IPS-15b (cell line): ENCODE measurements at regions not wholly inside any gene's neighbourhood (a gene's known extent, or its start where the extent isn't known, plus 50 kb on each side); places are given as distances from the start of the nearest gene placed in this dataset.
A peak's percentile ranks its signal among the peaks of the same experiment; 100 is the strongest.

Experiments
- H3K27me3 ChIP-seq: one replicate; pipeline ENCODE4 v1.6.1; 2013; ENCODE audit warnings: low read length; ENCODE audit not compliant: control insufficient read depth, insufficient read depth
- H3K36me3 ChIP-seq: one replicate; pipeline ENCODE4 v1.6.1; 2013; ENCODE audit warnings: low read length; ENCODE audit not compliant: control insufficient read depth, insufficient read depth
- H3K4me1 ChIP-seq: one replicate; pipeline ENCODE4 v1.6.1; 2013; ENCODE audit warnings: mild to moderate bottlenecking, low read length; ENCODE audit not compliant: control insufficient read depth, insufficient read depth
- H3K4me3 ChIP-seq: one replicate; pipeline ENCODE4 v1.5.1; 2013; ENCODE audit warnings: low read depth, low read length
- H3K9ac ChIP-seq: one replicate; pipeline ENCODE4 v1.6.1; 2013; ENCODE audit warnings: low read depth, mild to moderate bottlenecking, low read length
- H3K9me3 ChIP-seq: one replicate; pipeline ENCODE4 v1.6.1; 2013; ENCODE audit warnings: mild to moderate bottlenecking, low read length; ENCODE audit not compliant: control insufficient read depth, insufficient read depth

- no peaks in the 10 kb centered on the region for H3K36me3 ChIP-seq
- no peaks in the 10 kb centered on the region for H3K27me3 ChIP-seq
- no peak overlapping the region for H3K4me3 ChIP-seq
- no peaks in the 10 kb centered on the region for H3K9me3 ChIP-seq
- H3K9ac ChIP-seq = no peak overlapping the region
- peaks cover 9% of the 10 kb centered on the region for H3K4me1 ChIP-seq
Observed at GRCh38 chr2:43171789-43172188, 54.6 kb downstream of the ZFP36L2 start.

- H3K9me3 ChIP-seq = no peaks in the 10 kb centered on the region
- H3K4me3 ChIP-seq = no peak overlapping the region
- H3K36me3 ChIP-seq = no peaks in the 10 kb centered on the region
- H3K9ac ChIP-seq = no peak overlapping the region
- H3K27me3 ChIP-seq = no peaks in the 10 kb centered on the region
- H3K4me1 ChIP-seq = peaks cover 9% of the 10 kb centered on the region
Observed at GRCh38 chr2:43170405-43171105, 55.9 kb downstream of the ZFP36L2 start.

- H3K4me1 ChIP-seq = peaks cover 7% of the 10 kb centered on the region
- no peaks in the 10 kb centered on the region for H3K27me3 ChIP-seq
- no peaks in the 10 kb centered on the region for H3K36me3 ChIP-seq
- H3K4me3 ChIP-seq = no peak overlapping the region
- H3K9ac ChIP-seq = no peak overlapping the region
- H3K9me3 ChIP-seq = no peaks in the 10 kb centered on the region
Observed at GRCh38 chr2:43169987-43170386, 56.4 kb downstream of the ZFP36L2 start.

- no peaks in the 10 kb centered on the region for H3K36me3 ChIP-seq
- H3K27me3 ChIP-seq = no peaks in the 10 kb centered on the region
- no peaks in the 10 kb centered on the region for H3K9me3 ChIP-seq
- H3K9ac ChIP-seq = no peak overlapping the region
- peaks cover 3% of the 10 kb centered on the region for H3K4me1 ChIP-seq
- H3K4me3 ChIP-seq = no peak overlapping the region
Observed at GRCh38 chr2:43169099-43169945, 57.1 kb downstream of the ZFP36L2 start.

GRCh38 chr2:43168016-43168369 is 58.4 kb downstream of the ZFP36L2 start:
- H3K9ac ChIP-seq = peak overlapping the region; percentile 24
- no peaks in the 10 kb centered on the region for H3K36me3 ChIP-seq
- H3K9me3 ChIP-seq = no peaks in the 10 kb centered on the region
- H3K4me1 ChIP-seq = peaks cover 2% of the 10 kb centered on the region
- no peaks in the 10 kb centered on the region for H3K27me3 ChIP-seq
- H3K4me3 ChIP-seq = no peak overlapping the region

- H3K36me3 ChIP-seq = no peaks in the 10 kb centered on the region
- H3K4me1 ChIP-seq = peaks cover 2% of the 10 kb centered on the region
- H3K9me3 ChIP-seq = no peaks in the 10 kb centered on the region
- no peak overlapping the region for H3K4me3 ChIP-seq
- H3K27me3 ChIP-seq = no peaks in the 10 kb centered on the region
- H3K9ac ChIP-seq = no peak overlapping the region
Observed at GRCh38 chr2:43165378-43166069, 60.9 kb downstream of the ZFP36L2 start.

GRCh38 chr2:43164686-43165085 is 61.7 kb downstream of the ZFP36L2 start:
- Histone ChIP-seq H3K4me3 (no peak overlapping the region), H3K36me3 (no peaks in the 10 kb centered on the region), H3K9ac (no peak overlapping the region), H3K9me3 (no peaks in the 10 kb centered on the region), H3K4me1 (peaks cover 2% of the 10 kb centered on the region), H3K27me3 (no peaks in the 10 kb centered on the region)

DNA sequence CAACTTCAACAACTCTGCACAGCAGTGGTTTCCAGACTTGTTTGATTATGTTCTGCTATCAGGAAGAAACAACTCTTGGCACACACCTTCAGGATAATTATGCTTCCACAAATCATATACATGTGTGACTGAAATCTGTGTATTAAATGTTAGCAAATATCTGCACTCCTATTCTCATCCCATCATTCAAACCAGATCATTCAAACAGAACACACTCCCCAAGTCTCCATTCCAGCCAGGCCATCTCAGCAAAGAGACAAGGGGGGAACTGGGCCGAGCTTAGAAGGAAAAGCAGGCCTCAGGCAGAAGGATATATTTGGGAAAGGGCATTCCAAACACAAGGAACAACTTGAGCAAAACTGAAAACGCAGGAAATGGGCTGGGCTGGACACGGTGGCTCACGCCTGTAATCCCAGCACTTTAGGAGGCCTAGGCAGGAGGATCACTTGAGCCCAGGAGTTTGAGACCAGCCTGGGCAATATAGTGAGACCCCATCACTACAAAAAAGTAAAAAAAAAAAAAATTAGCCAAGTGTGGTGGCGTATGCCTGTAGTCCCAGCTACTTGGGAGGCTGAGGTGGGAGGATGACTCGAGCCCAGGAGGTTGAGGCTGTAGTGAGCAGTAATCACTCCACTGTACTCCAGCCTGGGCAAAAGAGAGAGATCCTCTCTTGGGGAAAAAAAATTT is 62.7 kb downstream of the ZFP36L2 start:
- no peaks in the 10 kb centered on the region for H3K27me3 ChIP-seq
- H3K36me3 ChIP-seq = no peaks in the 10 kb centered on the region
- no peak overlapping the region for H3K9ac ChIP-seq
- no peak overlapping the region for H3K4me3 ChIP-seq
- H3K9me3 ChIP-seq = no peaks in the 10 kb centered on the region
- H3K4me1 ChIP-seq = peaks cover 2% of the 10 kb centered on the region

DNA sequence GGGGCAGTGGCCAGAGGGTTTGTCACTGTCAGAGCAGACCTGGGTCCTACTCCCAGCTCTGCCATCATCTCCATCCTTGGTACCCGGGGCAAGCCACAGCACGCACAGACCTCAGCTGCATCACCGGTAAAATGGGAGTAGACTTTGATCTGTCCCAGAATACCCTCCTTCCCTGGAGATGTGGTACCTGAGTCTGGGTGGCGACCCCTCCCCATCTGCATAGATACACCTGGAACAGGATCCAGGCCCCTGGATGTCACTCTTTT is 64.0 kb downstream of the ZFP36L2 start:
- Histone ChIP-seq H3K4me1 (no peaks in the 10 kb centered on the region), H3K4me3 (no peak overlapping the region), H3K9me3 (no peaks in the 10 kb centered on the region), H3K9ac (no peak overlapping the region), H3K27me3 (no peaks in the 10 kb centered on the region), H3K36me3 (no peaks in the 10 kb centered on the region)

- H3K36me3 ChIP-seq = no peaks in the 10 kb centered on the region
- H3K4me3 ChIP-seq = no peak overlapping the region
- no peaks in the 10 kb centered on the region for H3K27me3 ChIP-seq
- H3K9ac ChIP-seq = no peak overlapping the region
- no peaks in the 10 kb centered on the region for H3K9me3 ChIP-seq
- H3K4me1 ChIP-seq = no peaks in the 10 kb centered on the region
Observed at GRCh38 chr2:43161650-43162510, 64.5 kb downstream of the ZFP36L2 start.

DNA sequence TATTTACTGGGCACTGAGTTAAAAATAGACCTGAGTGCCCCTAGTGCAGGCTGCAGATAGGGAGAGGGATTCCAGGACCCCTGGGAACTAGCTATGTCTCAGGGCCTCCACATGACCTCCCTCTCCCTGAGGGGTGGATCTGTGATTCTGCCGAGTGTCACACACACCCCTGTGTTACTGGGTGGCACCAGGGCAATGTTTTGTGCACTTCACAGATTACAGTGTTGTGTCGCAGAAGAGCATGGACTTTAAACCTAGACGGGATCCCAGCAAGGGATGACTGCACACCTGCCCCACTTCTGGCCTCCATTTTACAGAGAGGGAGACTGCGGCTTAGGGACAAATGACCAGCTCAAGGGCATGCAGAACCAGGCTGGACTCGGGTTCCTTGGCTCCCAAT is 65.6 kb downstream of the ZFP36L2 start:
- Histone ChIP-seq H3K9me3 (no peaks in the 10 kb centered on the region), H3K9ac (no peak overlapping the region), H3K4me3 (no peak overlapping the region), H3K27me3 (no peaks in the 10 kb centered on the region), H3K36me3 (no peaks in the 10 kb centered on the region), H3K4me1 (no peaks in the 10 kb centered on the region)
